K562 (cell line): ENCODE measurements at regions not wholly inside any gene's neighbourhood (a gene's known extent, or its start where the extent isn't known, plus 50 kb on each side); places are given as distances from the start of the nearest gene placed in this dataset.

Experiments
- ATAC-seq: fragments of 200-7000 bp; cut with Tn5 transposase; 3 replicates; pipeline ENCODE4 v1.9.1; 2020; ENCODE audit warnings: moderate library complexity
- BruUV-seq: library from RNA; stranded (reverse); fragments of 400-500 nt; replicated peaks from 2 replicates; lab custom pipeline; 2021; lab: Mats Ljungman, UMichigan
- CTCF ChIA-PET: fragments of 300-600 bp; formaldehyde crosslinking; extraction: SDS; loops from one replicate; lab custom pipeline; 2021; ENCODE audit warnings: low intra/inter-chr PET ratio; lab: Yijun Ruan, JAX
- POLR2A ChIA-PET: fragments of 300-600, 350-650 bp; sonication (Branson Sonifier 250); formaldehyde crosslinking; extraction: SDS; loops from one replicate; lab custom pipeline; 2021; ENCODE audit warnings: antibody characterized with exemption, inconsistent platforms; lab: Yijun Ruan, JAX
- DNase-seq, 4 experiments: peaks; one replicate each; pipeline versions ENCODE4 v3.0.0 to v3.0.0-alpha.2; 2011 to 2018; ENCODE audit warnings: low spot score in 3 of 4, mixed read lengths in 3 of 4; ENCODE audit errors: extremely low read depth in 1 of 4
- FAIRE-seq: peaks from 2 replicates; lab custom pipeline; 2011; peaks lifted over from hg19 to GRCh38; lab: Jason Lieb, UNC
- H2AFZ ChIP-seq: 2 replicates; pipeline ENCODE4 v1.6.0; 2011; ENCODE audit warnings: low read depth, low read length, control low read depth, inconsistent platforms
- H3K27ac ChIP-seq: fragments of 200-600 bp; 3 replicates; pipeline ENCODE4 v1.8.0; 2011; ENCODE audit warnings: low read depth, mild to moderate bottlenecking, control low read depth, inconsistent platforms, low read length, moderate library complexity, mixed read lengths; ENCODE audit errors: extremely low read depth
- H3K27me3 ChIP-seq, 2 experiments: fragments of 300-600 bp in 1 of 2; 2 replicates in 1 of 2; 3 replicates in 1 of 2; pipeline versions ENCODE4 v1.6.0 to v1.8.0; 2011; ENCODE audit warnings: inconsistent platforms in 2 of 2, low read length in 2 of 2, mild to moderate bottlenecking in 1 of 2, mixed read lengths in 1 of 2, moderate library complexity in 1 of 2; ENCODE audit not compliant: control insufficient read depth in 2 of 2, insufficient read depth in 2 of 2
- H3K36me3 ChIP-seq: fragments of 300-600 bp; 3 replicates; pipeline ENCODE4 v1.8.0; 2011; ENCODE audit warnings: mild to moderate bottlenecking, low read length, inconsistent platforms; ENCODE audit not compliant: control insufficient read depth, insufficient read depth
- H3K4me1 ChIP-seq, 2 experiments: fragments of 200-600 bp in 1 of 2; replicated peaks in 1 of 2; 2 replicates in 1 of 2; 3 replicates in 1 of 2; pipeline versions ENCODE4 v1.5.1 to v1.8.0; 2011; ENCODE audit warnings: inconsistent platforms in 2 of 2, low read length in 2 of 2, mild to moderate bottlenecking in 1 of 2, mixed read lengths in 1 of 2, moderate library complexity in 1 of 2; ENCODE audit not compliant: control insufficient read depth in 2 of 2, insufficient read depth in 2 of 2
- H3K4me2 ChIP-seq: 2 replicates; pipeline ENCODE4 v1.6.1; 2011; ENCODE audit warnings: low read length, control low read depth, inconsistent platforms, mixed read lengths; ENCODE audit not compliant: insufficient read depth
- H3K4me3 ChIP-seq: fragments of 200-600 bp; sonication (generic), shearing (Covaris generic); 2 replicates; pipeline ENCODE4 v1.5.1; 2016; ENCODE audit warnings: control low read depth, inconsistent platforms
- H3K79me2 ChIP-seq: fragments of 200-600 bp; 3 replicates; pipeline ENCODE4 v1.8.0; 2011; ENCODE audit warnings: low read length, inconsistent platforms; ENCODE audit not compliant: control insufficient read depth, insufficient read depth
- H3K9ac ChIP-seq, 2 experiments: 2 replicates each; pipeline versions ENCODE4 v1.6.0 to v1.6.1; 2011; ENCODE audit warnings: low read depth in 2 of 2, low read length in 2 of 2, control low read depth in 1 of 2, inconsistent platforms in 1 of 2, mild to moderate bottlenecking in 1 of 2, mixed read lengths in 1 of 2; ENCODE audit not compliant: insufficient read depth in 1 of 2
- H3K9me1 ChIP-seq: one replicate; pipeline ENCODE4 v1.6.0; 2011; ENCODE audit warnings: inconsistent platforms, mild to moderate bottlenecking, low read length, moderate library complexity; ENCODE audit not compliant: control insufficient read depth, insufficient read depth
- H3K9me3 ChIP-seq: replicated peaks from 2 replicates; pipeline ENCODE4 v1.5.1; 2011; ENCODE audit warnings: low read depth, low read length, inconsistent platforms; ENCODE audit not compliant: control insufficient read depth, insufficient read depth
- H4K20me1 ChIP-seq: replicated peaks from 2 replicates; pipeline ENCODE4 v1.6.1; 2011; ENCODE audit warnings: low read length, inconsistent platforms, mixed read lengths; ENCODE audit not compliant: control insufficient read depth, insufficient read depth
- CTCF ChIP-seq, 3 experiments: IDR thresholded peaks in 2 of 3; conservative IDR thresholded peaks in 1 of 3; 2 replicates each; pipeline ENCODE4 v1.5.1; 2011 to 2012; ENCODE audit warnings: low read length in 3 of 3, mild to moderate bottlenecking in 3 of 3, control low read depth in 2 of 3, improper control_type of control experiment in 1 of 3, inconsistent platforms in 1 of 3, low read depth in 1 of 3, mixed read lengths in 1 of 3, moderate library complexity in 1 of 3; ENCODE audit not compliant: insufficient read depth in 2 of 3
- GTF2E2 ChIP-seq: fragments of 200-800 bp; sonication (Bioruptor generic); IDR thresholded peaks from 2 replicates; pipeline ENCODE4 v1.6.1; 2016; ENCODE audit warnings: missing genetic modification characterization, missing compliant biosample characterization
- MTA3 ChIP-seq: fragments of 450-650 bp; formaldehyde crosslinking; IDR thresholded peaks from 2 replicates; pipeline ENCODE4 v1.6.1; 2017; ENCODE audit warnings: mild to moderate bottlenecking, borderline replicate concordance
- RAD21 ChIP-seq, 2 experiments: fragments of 250-450 bp in 1 of 2; fragments of 450-650 bp in 1 of 2; sonication (Bioruptor Pico) in 1 of 2; formaldehyde crosslinking in 1 of 2; IDR thresholded peaks in 1 of 2; conservative IDR thresholded peaks in 1 of 2; 2 replicates each; pipeline versions ENCODE4 v1.4.0 to v1.8.0; 2020 to 2022; ENCODE audit warnings: mild to moderate bottlenecking in 2 of 2, moderate library complexity in 1 of 2
- ZNF384 ChIP-seq: IDR thresholded peaks from 2 replicates; pipeline ENCODE4 v1.6.1; 2012; ENCODE audit warnings: low read depth, low read length, improper control_type of control experiment
- ZZZ3 ChIP-seq: fragments of 450-650 bp; IDR thresholded peaks from 2 replicates; pipeline ENCODE4 v1.6.1; 2016; ENCODE audit warnings: antibody characterized with exemption, mild to moderate bottlenecking, moderate library complexity
- in situ Hi-C: fragments of 300-500 bp; cut with MboI; formaldehyde crosslinking; loops from 4 replicates; pipeline ENCODE4 v1.15.0; 2018; ENCODE audit warnings: inconsistent platforms, mixed read lengths
- intact Hi-C: fragments of 100-400 bp; cut with micrococcal nuclease; formaldehyde crosslinking; loops from 2 replicates; pipeline ENCODE4 v1.14.2; 2022
- TF ChIP-seq, protein P1 (sequence below): fragments of 450-650 bp; formaldehyde crosslinking; IDR thresholded peaks from 2 replicates; pipeline ENCODE4 v1.4.0; 2020; ENCODE audit warnings: mild to moderate bottlenecking, moderate library complexity
- TF ChIP-seq, protein P2 (sequence below): fragments of 250-450 bp; sonication (Bioruptor Pico); IDR thresholded peaks from 2 replicates; pipeline ENCODE4 v1.5.0; 2021; ENCODE audit warnings: mild to moderate bottlenecking, borderline replicate concordance

GRCh38 chr2:146661473-146662096, 1183.2 kb upstream of the ACVR2A start:
- Histone ChIP-seq H3K27ac (no peak overlapping the region), H3K9me3 (no peaks in the 10 kb centered on the region), H3K9ac (no peak overlapping the region), H3K4me2 (no peak overlapping the region), H3K4me1 (no peaks in the 10 kb centered on the region), H4K20me1 (no peaks in the 10 kb centered on the region), H3K4me3 (no peak overlapping the region), H3K79me2 (no peaks in the 10 kb centered on the region), H3K27me3 (no peaks in the 10 kb centered on the region), H2AFZ (no peak overlapping the region), H3K36me3 (no peaks in the 10 kb centered on the region), H3K9me1 (no peaks in the 10 kb centered on the region)
- ChIA-PET CTCF (interaction anchor here (0.7 kb wide), 1 partner anchor 673 kb away, joined by 4 read pairs; no protein-coding TSS in a partner anchor), POLR2A (no interaction called here)
- FAIRE-seq (no peak), ATAC-seq (no peak), DNase-seq (peak; percentile 6 to 29 (median 6))
- in situ Hi-C loops (no loop called here), intact Hi-C loops (loop anchor here (5.0 kb wide), 1 partner anchor 1251 kb away; no protein-coding TSS in a partner anchor)
- TF ChIP-seq, protein P1, sequence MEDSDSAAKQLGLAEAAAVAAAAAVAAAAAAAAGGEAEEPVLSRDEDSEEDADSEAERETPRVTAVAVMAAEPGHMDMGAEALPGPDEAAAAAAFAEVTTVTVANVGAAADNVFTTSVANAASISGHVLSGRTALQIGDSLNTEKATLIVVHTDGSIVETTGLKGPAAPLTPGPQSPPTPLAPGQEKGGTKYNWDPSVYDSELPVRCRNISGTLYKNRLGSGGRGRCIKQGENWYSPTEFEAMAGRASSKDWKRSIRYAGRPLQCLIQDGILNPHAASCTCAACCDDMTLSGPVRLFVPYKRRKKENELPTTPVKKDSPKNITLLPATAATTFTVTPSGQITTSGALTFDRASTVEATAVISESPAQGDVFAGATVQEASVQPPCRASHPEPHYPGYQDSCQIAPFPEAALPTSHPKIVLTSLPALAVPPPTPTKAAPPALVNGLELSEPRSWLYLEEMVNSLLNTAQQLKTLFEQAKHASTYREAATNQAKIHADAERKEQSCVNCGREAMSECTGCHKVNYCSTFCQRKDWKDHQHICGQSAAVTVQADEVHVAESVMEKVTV, result 0 out of 2 replicates have a peak, but pooled peaks have one; percentile 18
- TF ChIP-seq CTCF (IDR thresholded peaks at IDR 0.05 in 2 of 3, conservative IDR thresholded peaks at IDR 0.05 in 1 of 3; ENCODE audit: insufficient read depth in 2 of 3, low read depth in 1 of 3, low read length in 3 of 3), result peak; percentile 7 to 53 (median 32); a peak in 3 of 6 replicates
- TF ChIP-seq, protein P2, sequence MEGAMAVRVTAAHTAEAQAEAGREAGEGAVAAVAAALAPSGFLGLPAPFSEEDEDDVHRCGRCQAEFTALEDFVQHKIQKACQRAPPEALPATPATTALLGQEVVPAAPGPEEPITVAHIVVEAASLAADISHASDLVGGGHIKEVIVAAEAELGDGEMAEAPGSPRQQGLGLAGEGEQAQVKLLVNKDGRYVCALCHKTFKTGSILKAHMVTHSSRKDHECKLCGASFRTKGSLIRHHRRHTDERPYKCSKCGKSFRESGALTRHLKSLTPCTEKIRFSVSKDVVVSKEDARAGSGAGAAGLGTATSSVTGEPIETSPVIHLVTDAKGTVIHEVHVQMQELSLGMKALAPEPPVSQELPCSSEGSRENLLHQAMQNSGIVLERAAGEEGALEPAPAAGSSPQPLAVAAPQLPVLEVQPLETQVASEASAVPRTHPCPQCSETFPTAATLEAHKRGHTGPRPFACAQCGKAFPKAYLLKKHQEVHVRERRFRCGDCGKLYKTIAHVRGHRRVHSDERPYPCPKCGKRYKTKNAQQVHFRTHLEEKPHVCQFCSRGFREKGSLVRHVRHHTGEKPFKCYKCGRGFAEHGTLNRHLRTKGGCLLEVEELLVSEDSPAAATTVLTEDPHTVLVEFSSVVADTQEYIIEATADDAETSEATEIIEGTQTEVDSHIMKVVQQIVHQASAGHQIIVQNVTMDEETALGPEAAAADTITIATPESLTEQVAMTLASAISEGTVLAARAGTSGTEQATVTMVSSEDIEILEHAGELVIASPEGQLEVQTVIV (CRISPR knock-in tag), result no peak
- TF ChIP-seq GTF2E2 (tag), result no peak
- TF ChIP-seq ZNF384, result peak; percentile 91
- TF ChIP-seq ZZZ3, result no peak
- TF ChIP-seq RAD21 (CRISPR knock-in tag; conservative IDR thresholded peaks at IDR 0.05 in 1 of 2, IDR thresholded peaks at IDR 0.05 in 1 of 2), result peak; percentile 57 to 59
- TF ChIP-seq MTA3, result no peak
- no TSS peak for BruUV-seq
